DOHH2 (cell line): ENCODE measurements at regions not wholly inside any gene's neighbourhood (a gene's known extent, or its start where the extent isn't known, plus 50 kb on each side); places are given as distances from the start of the nearest gene placed in this dataset.

Experiments used
- H3F3A ChIP-seq: fragments of 200-600 bp; sonication (generic), shearing (Covaris generic); 2 replicates; pipeline ENCODE4 v1.6.0; 2016; ENCODE audit warnings: antibody characterized with exemption, mild to moderate bottlenecking; ENCODE audit not compliant: control insufficient read depth, insufficient read depth
- H3K27ac ChIP-seq: fragments of 200-600 bp; sonication (generic); 2 replicates; pipeline ENCODE4 v1.5.1; 2014; ENCODE audit warnings: low read depth, mild to moderate bottlenecking, low read length, moderate library complexity
- H3K27me3 ChIP-seq: fragments of 200-600 bp; sonication (generic); 2 replicates; pipeline ENCODE4 v1.6.1; 2014; ENCODE audit warnings: mild to moderate bottlenecking, low read length, mixed read lengths; ENCODE audit not compliant: control insufficient read depth
- H3K36me3 ChIP-seq: fragments of 200-600 bp; sonication (generic); 2 replicates; pipeline ENCODE4 v1.6.1; 2014; ENCODE audit warnings: mild to moderate bottlenecking, low read length, moderate library complexity, mixed read lengths; ENCODE audit not compliant: control insufficient read depth
- H3K4me1 ChIP-seq: fragments of 200-600 bp; sonication (generic); 2 replicates; pipeline ENCODE4 v1.6.1; 2014; ENCODE audit warnings: mild to moderate bottlenecking, low read length, mixed read lengths; ENCODE audit not compliant: control insufficient read depth
- H3K4me2 ChIP-seq: fragments of 200-600 bp; sonication (generic); 2 replicates; pipeline ENCODE4 v1.6.0; 2014; ENCODE audit warnings: mild to moderate bottlenecking, low read length, moderate library complexity
- H3K4me3 ChIP-seq: fragments of 200-600 bp; sonication (generic); 2 replicates; pipeline ENCODE4 v1.5.1; 2014; ENCODE audit warnings: mild to moderate bottlenecking, low read length, mixed read lengths
- H3K79me2 ChIP-seq: fragments of 200-600 bp; sonication (generic); 2 replicates; pipeline ENCODE4 v1.6.1; 2014; ENCODE audit warnings: mild to moderate bottlenecking, low read length, mixed read lengths; ENCODE audit not compliant: control insufficient read depth
- H3K9me2 ChIP-seq: fragments of 200-600 bp; sonication (generic); replicated peaks from 2 replicates; pipeline ENCODE4 v1.6.1; 2014; ENCODE audit warnings: mild to moderate bottlenecking, low read length, mixed read lengths; ENCODE audit not compliant: control insufficient read depth
- H3K9me3 ChIP-seq: fragments of 200-600 bp; sonication (generic); 2 replicates; pipeline ENCODE4 v1.6.1; 2014; ENCODE audit warnings: antibody characterized with exemption, low read length, mixed read lengths; ENCODE audit not compliant: control insufficient read depth, insufficient read depth
- H4K20me1 ChIP-seq: fragments of 200-600 bp; sonication (generic); 2 replicates; pipeline ENCODE4 v1.6.0; 2014; ENCODE audit warnings: low read depth, mild to moderate bottlenecking, antibody characterized with exemption, low read length, moderate library complexity; ENCODE audit not compliant: control insufficient read depth, insufficient read depth
- EZH2phosphoT487 ChIP-seq: fragments of 200-600 bp; sonication (generic); IDR thresholded peaks from 2 replicates; pipeline ENCODE4 v1.6.1; 2017; ENCODE audit warnings: borderline replicate concordance, mild to moderate bottlenecking, antibody characterized with exemption, low read length, moderate library complexity, mixed read lengths
- TF ChIP-seq, protein P1 (sequence below): fragments of 200-600 bp; sonication (generic); IDR thresholded peaks from one replicate; pipeline ENCODE4 v1.5.1; 2014; ENCODE audit warnings: antibody characterized with exemption, mild to moderate bottlenecking, low read depth, low read length; ENCODE audit not compliant: poor library complexity, severe bottlenecking

- H3K27ac ChIP-seq, result no peak overlapping the region
- no peaks in the 10 kb centered on the region for H3K9me3 ChIP-seq
- no peaks in the 10 kb centered on the region for H3K9me2 ChIP-seq
- no peak for TF ChIP-seq EZH2phosphoT487
- TF ChIP-seq, protein P1, sequence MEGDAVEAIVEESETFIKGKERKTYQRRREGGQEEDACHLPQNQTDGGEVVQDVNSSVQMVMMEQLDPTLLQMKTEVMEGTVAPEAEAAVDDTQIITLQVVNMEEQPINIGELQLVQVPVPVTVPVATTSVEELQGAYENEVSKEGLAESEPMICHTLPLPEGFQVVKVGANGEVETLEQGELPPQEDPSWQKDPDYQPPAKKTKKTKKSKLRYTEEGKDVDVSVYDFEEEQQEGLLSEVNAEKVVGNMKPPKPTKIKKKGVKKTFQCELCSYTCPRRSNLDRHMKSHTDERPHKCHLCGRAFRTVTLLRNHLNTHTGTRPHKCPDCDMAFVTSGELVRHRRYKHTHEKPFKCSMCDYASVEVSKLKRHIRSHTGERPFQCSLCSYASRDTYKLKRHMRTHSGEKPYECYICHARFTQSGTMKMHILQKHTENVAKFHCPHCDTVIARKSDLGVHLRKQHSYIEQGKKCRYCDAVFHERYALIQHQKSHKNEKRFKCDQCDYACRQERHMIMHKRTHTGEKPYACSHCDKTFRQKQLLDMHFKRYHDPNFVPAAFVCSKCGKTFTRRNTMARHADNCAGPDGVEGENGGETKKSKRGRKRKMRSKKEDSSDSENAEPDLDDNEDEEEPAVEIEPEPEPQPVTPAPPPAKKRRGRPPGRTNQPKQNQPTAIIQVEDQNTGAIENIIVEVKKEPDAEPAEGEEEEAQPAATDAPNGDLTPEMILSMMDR, result no peak
- no peaks in the 10 kb centered on the region for H3K79me2 ChIP-seq
- no peaks in the 10 kb centered on the region for H3F3A ChIP-seq
- H3K36me3 ChIP-seq, result no peaks in the 10 kb centered on the region
- no peak overlapping the region for H3K4me3 ChIP-seq
- H4K20me1 ChIP-seq, result no peaks in the 10 kb centered on the region
- H3K27me3 ChIP-seq, result peaks cover 3% of the 10 kb centered on the region; the same call in 1 of the 2 replicates
- H3K4me2 ChIP-seq, result no peak overlapping the region
- peaks cover 10% of the 10 kb centered on the region for H3K4me1 ChIP-seq
These were observed 310.2 kb upstream of the RGMB start for GRCh38 chr5:98463222-98463621.

GRCh38 chr5:98463676-98464075 is 309.8 kb upstream of the RGMB start:
- H4K20me1 ChIP-seq, result no peaks in the 10 kb centered on the region
- no peaks in the 10 kb centered on the region for H3F3A ChIP-seq
- H3K4me1 ChIP-seq, result peaks cover 10% of the 10 kb centered on the region
- no peaks in the 10 kb centered on the region for H3K9me3 ChIP-seq
- H3K27me3 ChIP-seq, result peaks cover 3% of the 10 kb centered on the region; the same call in 1 of the 2 replicates
- no peak overlapping the region for H3K27ac ChIP-seq
- H3K9me2 ChIP-seq, result no peaks in the 10 kb centered on the region
- TF ChIP-seq EZH2phosphoT487, result no peak
- TF ChIP-seq, protein P1, result no peak
- no peak overlapping the region for H3K4me2 ChIP-seq
- H3K79me2 ChIP-seq, result no peaks in the 10 kb centered on the region
- no peaks in the 10 kb centered on the region for H3K36me3 ChIP-seq
- H3K4me3 ChIP-seq, result no peak overlapping the region

GRCh38 chr5:98464737-98465330 is 308.6 kb upstream of the RGMB start:
- no peaks in the 10 kb centered on the region for H3F3A ChIP-seq
- H3K4me3 ChIP-seq, result no peak overlapping the region
- no peaks in the 10 kb centered on the region for H3K36me3 ChIP-seq
- peaks cover 3% of the 10 kb centered on the region; the same call in 1 of the 2 replicates for H3K27me3 ChIP-seq
- H3K4me2 ChIP-seq, result peak overlapping the region; percentile 2; the same call in 1 of the 2 replicates
- TF ChIP-seq, protein P1, result no peak
- no peak for TF ChIP-seq EZH2phosphoT487
- no peaks in the 10 kb centered on the region for H3K9me2 ChIP-seq
- no peaks in the 10 kb centered on the region for H3K9me3 ChIP-seq
- H3K4me1 ChIP-seq, result peaks cover 10% of the 10 kb centered on the region
- no peak overlapping the region for H3K27ac ChIP-seq
- no peaks in the 10 kb centered on the region for H4K20me1 ChIP-seq
- no peaks in the 10 kb centered on the region for H3K79me2 ChIP-seq
